GM19351 (cell line): ENCODE measurements at regions not wholly inside any gene's neighbourhood (a gene's known extent, or its start where the extent isn't known, plus 50 kb on each side); places are given as distances from the start of the nearest gene placed in this dataset.
"Not testable (repeated sequence)": the region's sequence is repeated elsewhere in the genome, so short reads cannot be mapped to it uniquely, and the experiment has no call there.

Experiments
- ATAC-seq: cut with Tn5 transposase; IDR thresholded peaks from one replicate; pipeline ENCODE4 v1.9.1; 2021; ENCODE audit warnings: mild to moderate bottlenecking, moderate library complexity; ENCODE audit not compliant: unreplicated experiment

DNA sequence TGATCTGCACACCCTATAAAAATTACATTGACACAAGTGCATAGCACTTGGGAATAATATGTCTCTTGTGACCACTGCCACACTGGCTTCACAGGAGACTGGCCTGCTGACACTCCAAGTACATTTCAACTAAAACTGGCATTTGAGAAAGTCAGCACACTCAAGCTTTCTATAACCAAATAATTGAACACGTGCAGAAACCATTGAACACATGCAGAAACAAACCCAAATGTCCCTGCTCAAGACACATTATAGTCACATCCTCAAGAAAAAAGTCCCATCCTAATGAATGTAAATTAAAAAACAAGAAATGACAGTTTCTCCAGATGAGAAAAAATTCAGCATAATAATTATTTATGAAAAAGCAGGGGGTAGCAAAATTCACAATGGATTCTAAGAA lies 1859.1 kb upstream of the PCDH20 start:
- no peak for ATAC-seq

DNA sequence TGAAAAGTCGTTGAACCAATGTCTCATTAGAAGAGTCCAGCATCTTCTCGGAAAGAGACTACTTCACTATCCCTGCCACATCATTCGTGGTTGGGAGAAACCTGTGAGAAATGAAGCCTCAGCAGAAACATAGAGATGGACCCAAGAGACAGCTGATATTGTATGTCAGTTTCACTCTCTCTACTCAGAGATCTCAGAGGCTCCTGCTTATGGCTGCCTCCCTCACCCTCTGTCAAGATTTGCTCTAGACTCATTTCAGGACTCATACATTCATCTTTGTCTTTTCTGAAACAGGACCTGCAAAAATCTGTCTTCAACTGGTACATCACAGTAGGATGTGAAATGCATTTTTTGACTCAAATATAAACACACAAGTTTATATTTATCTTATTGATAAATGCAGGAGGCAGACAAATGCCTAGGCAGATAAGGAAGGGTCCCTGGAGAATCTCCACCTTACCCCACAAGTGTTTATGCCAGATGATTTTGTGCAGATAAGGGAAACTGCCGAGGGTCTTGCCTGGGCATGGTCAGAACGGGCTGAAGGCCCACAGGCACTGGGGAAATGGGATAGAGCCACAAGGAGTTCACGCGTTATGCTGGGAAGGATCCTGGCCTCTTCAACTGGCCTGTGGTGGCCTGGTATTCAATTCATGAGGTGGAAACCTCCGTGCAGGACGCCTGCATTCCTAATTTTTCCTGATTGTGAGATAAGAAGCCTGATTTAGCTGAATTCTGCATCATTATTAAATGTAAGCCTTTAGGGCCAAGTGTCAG lies 1834.0 kb upstream of the PCDH20 start:
- ATAC-seq = no peak

DNA sequence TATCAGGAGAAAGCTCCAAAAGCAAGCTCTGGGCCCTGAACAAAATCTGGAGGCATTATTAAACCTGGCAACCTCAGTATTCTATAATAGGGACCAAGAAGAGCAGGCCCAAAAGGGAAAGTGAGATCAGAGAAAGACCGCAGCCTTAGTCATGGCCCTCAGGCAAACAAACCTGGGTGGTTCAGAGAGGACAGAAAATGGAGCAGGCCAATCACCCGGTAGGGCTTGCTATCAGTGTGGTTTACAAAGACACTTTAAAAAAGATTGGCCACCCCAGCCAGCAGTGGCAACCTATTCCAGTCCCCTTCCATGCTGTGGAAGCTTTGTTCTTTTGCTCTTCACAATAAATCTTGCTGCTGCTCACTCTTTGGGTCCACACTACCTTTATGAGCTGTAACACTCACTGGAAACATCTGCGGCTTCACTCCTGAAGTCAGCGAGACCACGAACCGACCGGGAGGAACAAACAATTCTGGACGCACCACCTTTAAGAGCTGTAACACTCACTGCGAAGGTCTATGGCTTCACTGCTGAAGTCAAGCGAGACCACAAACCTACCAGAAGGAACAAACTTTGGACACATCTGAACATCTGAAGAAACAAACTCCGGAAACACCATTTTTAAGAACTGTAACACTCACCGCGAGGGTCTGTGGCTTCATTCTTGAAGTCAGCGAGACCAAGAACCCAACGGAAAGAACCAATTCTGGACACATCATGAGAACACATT lies 1821.2 kb upstream of the PCDH20 start:
- not testable (repeated sequence) for ATAC-seq

DNA sequence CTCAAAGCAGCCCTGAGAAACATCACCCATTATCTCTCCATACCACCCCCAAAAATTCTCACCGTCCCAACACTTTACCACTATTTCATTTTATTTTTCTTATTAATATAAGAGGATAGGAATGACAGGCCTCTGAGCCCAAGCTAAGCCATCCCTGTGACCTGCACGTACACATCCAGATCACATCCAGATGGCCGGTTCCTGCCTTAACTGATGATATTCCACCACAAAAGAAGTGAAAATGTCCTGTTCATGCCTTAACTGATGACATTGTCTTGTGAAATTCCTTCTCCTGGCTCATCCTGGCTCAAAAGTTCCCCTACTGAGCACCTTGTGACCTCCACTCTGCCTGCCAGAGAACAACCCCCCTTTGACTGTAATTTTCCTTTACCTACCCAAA lies 1802.9 kb upstream of the PCDH20 start:
- ATAC-seq = not testable (repeated sequence)

DNA sequence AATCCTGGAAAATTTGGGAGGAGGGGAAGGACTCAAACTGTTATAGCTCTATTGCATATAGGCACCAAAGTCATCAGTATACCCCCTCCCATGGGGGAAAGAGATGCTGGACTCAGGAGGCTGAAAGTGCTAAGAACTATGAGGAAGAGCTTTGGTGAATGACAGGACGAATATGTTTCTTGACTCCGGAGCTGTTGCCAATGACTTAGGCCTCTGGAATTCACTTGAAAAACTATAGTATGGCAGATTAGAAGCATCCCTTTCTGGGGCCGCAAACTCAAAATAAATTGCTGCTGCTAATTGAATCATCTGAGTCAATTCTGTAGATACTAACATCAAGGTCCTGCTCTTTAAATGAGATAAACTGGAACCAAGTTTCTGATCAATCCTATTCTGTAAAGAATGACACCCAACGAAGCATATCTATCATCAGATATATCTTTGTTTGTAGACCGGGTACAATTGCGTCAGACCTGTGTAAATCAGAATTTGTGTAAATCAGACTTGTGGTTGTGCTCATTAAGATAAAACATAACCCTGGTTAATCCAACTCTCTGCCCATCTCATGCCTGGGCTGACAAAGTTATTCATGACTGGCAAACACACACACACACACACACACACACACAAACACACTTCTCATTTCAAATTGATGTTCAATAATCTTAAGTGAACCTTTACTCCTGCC lies 1793.8 kb upstream of the PCDH20 start:
- no peak for ATAC-seq

DNA sequence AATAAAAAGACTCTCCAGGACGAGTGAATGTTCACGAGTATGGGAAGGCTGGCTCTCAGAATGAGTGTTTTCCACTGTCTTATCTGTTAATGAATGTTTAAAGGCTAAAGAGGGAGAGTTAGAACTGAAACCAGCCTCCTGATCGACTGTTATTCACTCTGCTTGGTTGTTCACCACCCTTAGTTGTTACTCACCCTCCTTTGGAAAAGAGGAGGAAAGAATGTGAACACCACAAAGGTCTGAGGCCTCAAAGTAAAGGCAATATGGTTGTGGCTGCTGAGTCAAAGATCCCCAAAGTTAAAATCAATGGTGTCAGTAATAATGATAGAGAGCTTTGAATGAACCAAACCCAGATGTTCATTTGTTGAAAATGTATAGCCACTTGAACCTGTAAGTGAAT lies 1793.2 kb upstream of the PCDH20 start:
- no peak for ATAC-seq

DNA sequence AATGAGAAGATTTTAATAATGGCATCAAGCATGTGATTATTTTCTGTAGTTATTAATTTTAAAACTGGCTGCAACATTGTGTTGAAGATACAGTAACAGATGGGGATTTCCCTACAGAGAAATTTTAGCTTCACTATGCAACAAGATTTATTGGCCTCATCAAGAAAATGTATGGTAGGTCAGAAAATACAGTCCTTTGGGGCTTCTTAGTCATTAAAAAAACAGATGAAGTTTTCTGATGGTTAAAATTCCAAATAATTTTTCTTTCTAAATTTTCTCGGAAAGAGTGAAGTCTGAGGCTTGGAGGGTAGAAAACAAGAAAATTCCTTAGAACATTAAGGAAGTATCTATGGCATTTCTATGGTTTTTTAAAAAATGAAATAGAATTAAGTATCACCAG lies 1790.8 kb upstream of the PCDH20 start:
- no peak for ATAC-seq

DNA sequence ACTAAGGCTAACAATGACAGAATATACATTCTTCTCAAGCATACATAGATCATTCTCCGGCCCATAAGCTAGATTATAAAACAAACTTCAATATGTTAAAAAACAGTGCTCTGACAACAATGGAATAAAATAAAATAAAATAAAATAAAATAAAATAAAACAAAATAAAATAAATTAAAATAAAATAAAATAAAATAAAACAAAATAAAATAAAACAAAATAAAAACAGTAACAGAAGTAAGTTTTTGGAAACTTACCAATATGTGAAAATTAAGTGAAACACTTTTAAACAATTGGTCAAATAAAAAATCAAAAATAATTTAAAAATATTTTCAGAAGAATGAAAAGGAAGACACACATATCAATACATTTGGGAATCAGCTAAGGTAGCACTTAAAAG lies 1785.8 kb upstream of the PCDH20 start:
- ATAC-seq = no peak

DNA sequence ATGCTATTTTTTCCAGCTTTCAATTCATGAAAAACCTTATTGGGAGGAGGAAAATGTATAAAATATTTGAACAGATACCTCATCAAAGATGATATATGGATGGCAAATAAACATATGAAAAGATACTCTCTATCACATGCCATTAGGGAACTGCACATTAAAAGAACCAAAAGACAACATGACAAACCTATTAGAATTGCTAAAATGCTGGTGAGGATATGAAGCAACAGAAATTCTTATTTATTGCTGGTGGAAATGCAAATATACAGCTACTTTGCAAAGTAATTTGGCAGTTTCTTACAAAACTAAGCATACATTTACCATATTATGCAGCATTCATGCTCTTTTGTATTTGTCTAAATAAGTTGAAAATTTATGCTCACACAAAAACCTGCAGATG lies 1783.9 kb upstream of the PCDH20 start:
- ATAC-seq = no peak

DNA sequence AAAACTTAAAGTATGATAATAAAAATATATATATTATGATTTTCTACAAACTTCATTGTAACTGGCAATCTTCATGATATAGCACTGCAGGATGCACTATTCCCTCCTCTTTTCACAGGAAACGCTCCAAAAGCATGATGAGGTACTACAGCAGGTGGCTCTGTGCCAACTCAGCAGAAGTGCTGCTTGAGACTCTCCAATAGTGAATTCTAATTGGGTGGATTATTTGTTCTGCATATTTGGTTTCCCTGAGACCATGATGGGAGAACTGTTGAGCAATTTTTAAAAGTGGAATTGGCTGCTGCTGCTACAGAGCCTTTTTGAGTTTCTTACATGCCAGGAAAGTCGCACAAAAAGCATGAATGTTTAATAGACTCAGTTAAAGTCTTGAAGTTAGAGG lies 1782.4 kb upstream of the PCDH20 start:
- no peak for ATAC-seq

DNA sequence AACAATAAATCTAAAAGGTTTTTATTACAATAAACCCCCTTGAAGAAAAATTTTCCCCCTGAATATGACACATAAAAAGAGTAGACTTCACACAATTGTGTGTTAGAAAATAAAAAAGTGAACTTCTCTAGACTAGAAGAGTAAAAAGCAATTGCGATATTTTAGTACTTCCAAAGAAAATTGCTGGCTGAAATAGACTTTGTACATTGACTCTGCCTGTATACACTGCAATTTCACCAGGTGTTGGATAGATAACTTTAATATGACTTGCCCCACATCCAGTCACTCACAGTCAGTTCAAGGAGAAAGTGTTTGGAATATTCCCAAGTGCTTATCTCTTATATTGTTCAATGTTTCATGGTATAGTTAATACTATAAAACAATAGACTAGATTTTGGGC lies 1780.1 kb upstream of the PCDH20 start:
- no peak for ATAC-seq

DNA sequence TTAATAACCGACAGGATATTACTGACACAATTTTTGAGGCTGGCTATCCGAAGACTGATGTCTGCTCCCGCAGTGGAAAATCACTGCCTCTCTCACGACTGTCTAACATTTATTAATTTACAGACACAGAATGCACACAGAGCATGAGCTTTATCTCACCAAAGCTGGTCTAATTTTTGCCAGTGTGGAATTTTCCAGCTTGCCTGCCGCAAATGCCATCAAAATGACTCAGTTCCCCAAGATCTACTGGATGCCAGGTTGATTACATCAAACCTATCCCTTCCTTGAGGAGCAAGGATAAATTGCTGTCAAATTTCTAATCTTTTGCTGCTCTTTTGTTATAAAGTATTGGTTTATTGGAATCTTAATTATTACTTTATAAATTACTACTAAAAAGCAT lies 1775.1 kb upstream of the PCDH20 start:
- no peak for ATAC-seq

DNA sequence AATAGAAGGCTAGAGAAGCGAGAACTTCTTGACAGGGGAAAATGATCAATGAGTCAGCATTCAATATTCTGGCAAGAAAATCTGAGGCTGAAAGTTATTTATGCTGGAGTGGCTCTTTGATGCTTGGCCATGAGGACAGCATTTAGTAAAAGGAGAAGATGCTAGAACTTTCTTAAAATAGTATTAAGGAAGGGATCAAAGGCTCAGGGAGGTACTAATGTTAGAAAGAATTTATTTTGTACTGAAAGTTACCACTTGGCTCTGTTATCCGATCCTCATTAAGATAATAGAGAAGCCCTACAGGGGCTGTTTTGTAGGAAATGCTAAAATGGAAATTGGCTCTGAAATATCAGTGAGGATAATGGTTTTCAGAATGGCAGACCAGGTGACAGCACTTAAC lies 1774.6 kb upstream of the PCDH20 start:
- ATAC-seq = no peak

DNA sequence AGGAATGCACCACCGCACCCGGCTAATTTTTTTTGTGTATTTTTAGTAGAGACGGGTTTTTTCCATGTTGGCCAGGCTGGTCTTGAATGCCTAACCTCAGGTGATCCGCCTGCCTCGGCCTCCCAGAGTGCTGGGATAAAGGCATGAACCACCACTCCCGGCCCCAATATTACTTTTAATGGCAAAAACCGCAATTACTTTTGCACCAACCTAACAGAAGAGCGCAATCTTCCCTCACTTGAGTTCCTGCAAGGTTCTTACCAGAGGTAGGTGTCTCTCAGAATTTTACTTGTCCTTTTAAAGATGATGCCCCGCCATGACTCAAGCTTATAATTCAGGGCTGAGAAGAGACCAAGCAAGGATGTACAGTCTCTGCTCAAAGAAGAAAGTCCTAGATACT lies 1774.1 kb upstream of the PCDH20 start:
- no peak for ATAC-seq

DNA sequence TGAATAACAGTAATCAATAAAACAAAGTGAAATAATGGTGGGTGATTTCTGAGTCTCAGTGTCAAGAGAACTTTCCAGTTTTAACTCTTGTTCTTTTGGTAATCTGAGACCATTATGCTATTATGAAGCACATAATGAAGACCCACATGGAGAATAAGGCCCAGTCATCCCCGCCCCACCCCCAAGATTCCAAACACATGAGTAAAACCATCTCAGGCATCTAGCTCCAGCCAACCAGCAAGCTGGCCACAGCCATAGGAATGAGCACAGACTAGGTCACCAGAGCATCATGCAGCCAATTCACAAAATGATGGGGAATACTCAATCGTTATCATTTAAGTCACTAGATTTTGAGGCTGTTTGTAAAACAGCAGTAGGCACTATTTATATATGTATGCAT lies 1769.0 kb upstream of the PCDH20 start:
- ATAC-seq = no peak

DNA sequence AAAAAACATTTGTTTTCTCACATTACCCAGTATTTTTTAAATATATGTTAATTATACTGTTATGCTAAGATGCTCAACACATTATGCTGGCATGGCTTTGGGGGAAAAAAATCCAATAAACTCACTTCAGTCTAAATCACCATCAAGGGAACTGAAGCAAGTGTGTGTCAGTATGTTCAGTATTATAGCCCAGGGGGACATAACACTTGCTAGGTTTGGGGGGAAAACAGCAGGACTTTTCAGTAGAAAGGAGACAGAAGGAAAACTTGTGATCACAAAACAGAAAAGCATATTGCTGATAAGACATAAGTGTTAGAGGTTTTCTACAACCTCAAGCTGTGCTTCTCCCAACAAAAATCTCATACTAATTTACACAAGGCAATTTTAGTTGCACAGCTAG lies 1759.9 kb upstream of the PCDH20 start:
- no peak for ATAC-seq

DNA sequence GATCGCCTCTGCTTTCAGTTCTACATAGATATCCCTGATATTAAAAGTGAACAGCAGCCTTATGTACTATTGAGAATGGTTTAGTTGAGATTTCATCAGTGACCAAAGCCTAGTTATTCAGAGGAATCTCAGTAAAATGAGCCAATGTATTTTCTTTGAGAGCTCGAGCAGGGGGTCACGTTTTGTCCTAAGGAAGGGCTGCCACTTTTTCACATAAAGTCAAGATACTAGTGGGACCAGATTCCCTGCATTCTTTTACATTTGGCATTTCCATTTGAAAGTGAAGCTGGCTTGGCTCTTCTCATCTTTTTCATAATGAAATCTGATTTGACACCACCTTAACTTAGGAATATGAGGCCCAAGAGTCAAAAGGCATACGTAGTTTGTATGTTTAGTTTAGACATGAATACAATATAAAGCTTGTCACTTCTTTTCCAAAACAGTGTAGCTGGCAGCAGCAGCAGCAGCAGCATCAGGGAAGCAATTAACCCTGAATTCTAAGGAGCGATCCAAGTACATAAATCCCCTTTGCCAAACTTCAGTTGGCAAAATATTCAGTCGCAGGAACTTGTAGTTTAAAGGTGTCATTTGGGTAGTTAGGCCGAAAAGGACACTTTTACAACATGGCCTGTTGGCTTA lies 1752.2 kb upstream of the PCDH20 start:
- no peak for ATAC-seq

DNA sequence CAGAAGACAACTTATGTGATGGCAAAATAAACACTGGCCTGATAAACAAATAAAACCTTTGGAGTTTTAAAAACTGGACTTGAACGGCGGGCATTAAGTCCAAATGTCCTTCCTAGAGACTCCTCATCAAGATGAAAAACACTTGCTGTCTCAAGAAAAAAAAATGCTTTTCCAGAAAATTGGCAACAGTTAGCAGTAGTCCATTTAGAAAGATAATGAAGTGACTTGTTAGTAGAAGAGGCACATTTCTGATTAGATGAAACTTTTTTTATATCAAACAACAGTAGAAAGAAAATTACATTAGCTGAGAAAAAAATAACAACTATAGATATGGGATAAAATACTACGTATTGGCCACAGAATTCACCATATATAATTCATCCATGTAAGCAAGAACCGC lies 1750.7 kb upstream of the PCDH20 start:
- ATAC-seq = no peak

DNA sequence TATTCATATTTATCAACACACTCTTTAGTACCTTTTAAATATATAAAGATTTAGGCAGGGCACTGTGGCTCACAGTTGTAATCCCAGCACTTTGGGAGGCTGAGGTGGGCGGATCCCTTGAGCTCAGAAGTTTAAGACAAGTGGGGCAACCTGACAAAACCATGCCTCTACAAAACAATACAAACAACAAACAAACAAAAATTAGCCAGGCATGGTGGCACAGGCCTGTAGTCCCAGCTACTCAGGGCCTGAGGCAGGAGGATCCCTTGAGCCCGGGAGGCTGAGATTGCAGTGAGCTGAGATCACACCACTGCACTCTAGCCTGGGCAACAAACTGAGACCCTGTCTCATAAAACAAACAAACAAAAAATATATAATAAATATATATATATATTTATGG lies 1748.3 kb upstream of the PCDH20 start:
- no peak for ATAC-seq

DNA sequence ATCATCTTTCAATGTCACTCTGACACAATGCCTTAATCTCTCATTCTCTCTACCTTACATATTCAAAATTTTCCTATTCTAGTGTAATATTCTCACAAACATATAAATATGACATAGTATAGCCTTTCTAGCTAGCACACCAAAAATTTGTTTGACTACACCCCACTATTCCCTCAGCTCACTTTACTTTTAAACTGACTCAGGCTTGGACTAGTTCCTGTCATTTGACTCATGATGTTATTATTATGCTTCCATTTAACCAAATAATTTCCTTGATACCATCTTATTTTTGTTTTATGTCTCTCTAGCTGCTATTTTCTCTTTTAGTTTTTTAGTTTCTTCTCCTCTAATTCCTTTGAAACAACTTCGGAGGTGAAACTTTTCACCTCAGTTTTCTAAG lies 1745.6 kb upstream of the PCDH20 start:
- ATAC-seq = no peak

DNA sequence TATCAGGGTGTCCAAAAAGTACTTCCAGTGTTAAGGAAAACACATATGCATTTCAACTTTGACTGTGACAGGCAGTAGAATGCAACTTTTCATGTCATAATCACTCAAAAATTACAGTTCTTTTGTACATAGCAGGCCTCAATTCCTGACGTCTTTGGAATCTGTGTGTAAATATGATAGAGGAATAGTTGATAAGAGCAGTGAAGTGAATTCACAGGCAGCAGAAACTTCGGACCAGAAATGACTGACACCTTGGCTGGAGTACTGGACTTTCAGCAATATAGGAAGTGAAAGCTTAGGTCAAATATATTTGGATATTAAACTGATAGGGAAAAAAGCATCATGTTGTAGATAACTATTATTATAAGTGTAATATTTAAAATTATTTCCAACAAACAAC lies 1741.2 kb upstream of the PCDH20 start:
- ATAC-seq = no peak

DNA sequence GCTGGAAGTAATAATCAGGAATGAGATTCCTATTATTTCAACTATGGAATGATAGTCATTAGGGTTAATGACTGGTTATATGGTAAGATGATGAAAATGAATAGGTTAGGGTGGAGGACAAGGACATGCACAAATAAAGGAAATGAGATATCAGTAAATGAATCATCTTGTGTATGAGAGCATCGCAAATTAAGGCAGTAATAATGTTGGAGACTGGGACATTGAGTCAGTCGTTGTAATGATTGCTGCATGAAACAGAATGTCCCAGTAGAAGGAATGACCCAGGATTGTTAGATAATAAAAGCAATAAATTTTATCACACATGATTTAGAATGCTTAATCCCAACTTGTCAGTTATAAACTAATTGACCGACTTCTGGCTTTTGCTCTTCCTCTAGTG lies 1733.7 kb upstream of the PCDH20 start:
- no peak for ATAC-seq
